ENCODE measurements at regions not wholly inside any gene's neighbourhood (a gene's known extent, or its start where the extent isn't known, plus 50 kb on each side); places are given as distances from the start of the nearest gene placed in this dataset.
A peak's percentile ranks its signal among the peaks of the same experiment; 100 is the strongest.

DNA sequence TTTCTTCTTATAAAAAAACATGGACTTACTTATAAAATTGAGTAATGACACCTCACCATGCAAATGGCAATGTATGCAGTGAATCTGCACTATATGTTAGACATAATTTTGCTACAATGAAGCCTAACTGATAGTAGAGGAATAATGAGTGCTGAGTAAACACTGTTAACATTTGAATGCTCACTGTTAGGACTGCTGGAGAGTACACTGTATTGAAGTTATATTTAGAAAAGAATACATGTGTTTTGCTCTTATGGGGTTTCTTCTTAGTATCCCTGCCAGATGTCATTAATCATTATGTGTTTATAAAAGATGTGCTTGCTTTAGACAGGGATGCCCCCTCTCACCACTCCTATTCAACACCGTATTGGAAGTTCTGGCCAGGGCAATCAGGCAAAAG lies 111.1 kb upstream of the ZP4 start:
- in situ Hi-C loops (cut with HindIII; ENCODE audit: low pct_unique_long_range_greater_than_20kb, low sequenced_read_pairs), result no loop called here
- no peak for DNase-seq (ENCODE audit: low read depth, low spot score)

DNA sequence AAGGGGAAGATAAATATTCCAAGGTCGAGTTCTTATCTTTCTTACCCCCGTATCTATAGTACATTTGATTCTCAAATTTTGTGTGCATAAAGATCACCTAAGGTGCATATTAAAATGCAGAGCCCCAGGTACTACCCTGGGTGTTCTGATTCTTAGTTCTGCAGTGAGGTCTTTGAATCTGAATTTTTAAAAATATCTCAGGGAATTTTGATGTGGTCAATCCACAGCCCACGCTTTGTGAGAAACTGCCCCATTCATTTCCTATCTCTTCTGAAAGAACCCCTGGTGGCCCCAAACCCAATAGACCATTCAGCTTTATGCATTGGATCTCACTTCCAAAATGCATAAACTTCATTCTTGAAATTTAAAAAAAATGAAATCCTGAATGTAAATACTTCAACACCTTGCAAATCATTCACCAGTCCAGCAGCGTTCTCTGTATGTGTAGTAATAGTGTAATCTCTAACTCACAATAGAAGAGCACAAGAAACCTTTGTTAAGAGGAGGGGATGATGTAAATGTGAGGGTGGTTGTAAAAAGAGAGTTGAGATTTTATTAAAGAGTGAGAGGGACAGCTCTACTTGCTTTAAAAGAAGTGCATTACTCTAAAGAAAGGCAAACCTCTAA lies 108.8 kb upstream of the ZP4 start:
- in situ Hi-C loops (cut with HindIII; ENCODE audit: low pct_unique_long_range_greater_than_20kb, low sequenced_read_pairs), result no loop called here
- no peak for DNase-seq (ENCODE audit: low read depth, low spot score)

DNA sequence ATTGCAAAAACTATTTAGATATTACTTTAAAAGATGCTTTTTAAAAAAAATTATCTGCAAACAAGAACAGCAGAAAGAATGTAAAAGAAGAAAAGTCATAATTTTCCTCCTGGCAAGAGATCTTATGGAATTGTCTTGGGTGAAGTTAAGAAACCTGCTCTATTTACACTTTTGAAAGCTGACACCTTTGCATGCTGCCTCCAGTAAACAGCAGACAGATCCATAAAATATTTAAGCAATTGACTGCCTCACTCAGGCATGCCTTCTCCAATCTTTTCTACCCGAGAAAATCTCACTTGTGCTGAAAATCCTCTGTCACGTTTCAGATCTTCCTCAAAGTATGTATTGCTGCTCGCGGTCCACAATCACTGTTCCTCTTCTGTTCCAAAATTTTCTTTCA lies 107.9 kb upstream of the ZP4 start:
- in situ Hi-C loops (cut with HindIII; ENCODE audit: low pct_unique_long_range_greater_than_20kb, low sequenced_read_pairs), result no loop called here
- no peak for DNase-seq (ENCODE audit: low read depth, low spot score)

DNA sequence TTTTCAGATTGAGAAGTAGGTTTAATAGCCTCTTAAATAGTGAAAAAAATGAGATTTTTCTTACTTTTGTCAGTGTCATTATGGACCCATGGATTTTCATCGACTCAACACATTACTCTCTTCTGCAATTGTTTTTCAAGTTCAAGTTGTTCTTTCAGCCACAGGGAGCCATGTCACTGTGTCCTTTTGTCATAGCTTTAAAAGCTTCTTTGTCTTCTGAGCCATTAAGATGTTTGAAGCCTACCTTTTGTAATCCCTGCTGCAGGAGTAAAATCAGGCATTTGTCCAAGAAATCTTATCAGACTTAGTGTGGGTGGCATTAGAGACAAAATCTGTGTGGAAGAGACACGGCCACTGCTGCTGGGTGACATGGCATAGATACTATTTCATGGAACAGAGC lies 92.8 kb upstream of the ZP4 start:
- in situ Hi-C loops (cut with HindIII; ENCODE audit: low pct_unique_long_range_greater_than_20kb, low sequenced_read_pairs), result no loop called here
- no peak for DNase-seq (ENCODE audit: low read depth, low spot score)

DNA sequence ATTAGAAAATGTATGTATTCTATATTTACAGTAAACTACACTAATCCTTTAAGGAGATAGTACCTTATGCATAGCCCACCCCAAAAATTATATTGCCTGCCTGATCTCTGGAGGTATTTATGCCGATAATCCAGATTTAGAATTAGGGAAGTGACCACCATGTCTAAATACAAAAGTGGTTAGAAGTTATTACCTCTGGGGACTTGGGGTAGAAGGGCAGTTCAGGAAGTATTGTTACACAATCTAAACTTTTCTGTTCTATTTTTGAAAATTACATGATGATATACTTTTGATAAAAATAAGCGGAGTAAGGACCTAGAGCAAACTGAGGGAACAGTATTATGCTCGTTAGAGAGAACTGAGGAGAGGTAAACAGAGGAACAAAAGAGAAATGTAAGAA lies 90.5 kb upstream of the ZP4 start:
- no peak for DNase-seq (ENCODE audit: low read depth, low spot score)
- in situ Hi-C loops (cut with HindIII; ENCODE audit: low pct_unique_long_range_greater_than_20kb, low sequenced_read_pairs), result no loop called here

DNA sequence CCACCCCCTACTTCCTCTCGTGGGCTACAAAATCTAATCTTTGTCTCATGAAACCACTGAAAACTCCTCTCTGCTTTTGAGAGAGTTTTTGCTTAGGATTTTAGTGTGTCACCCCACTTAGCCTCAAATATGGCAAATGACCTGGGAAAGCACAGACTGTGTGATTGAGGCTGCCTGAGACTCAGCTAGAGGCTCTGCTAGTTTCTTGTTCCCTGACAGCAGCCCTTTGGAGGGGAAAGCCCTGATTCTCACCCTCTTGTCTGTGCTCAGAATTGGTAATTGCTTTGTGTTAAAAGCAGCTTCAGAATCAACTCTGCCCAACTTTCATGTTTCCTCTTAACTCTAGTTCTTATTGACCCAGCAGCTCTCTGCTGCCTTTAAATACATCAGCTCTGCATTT lies 85.6 kb upstream of the ZP4 start:
- in situ Hi-C loops (cut with HindIII; ENCODE audit: low pct_unique_long_range_greater_than_20kb, low sequenced_read_pairs), result no loop called here
- no peak for DNase-seq (ENCODE audit: low read depth, low spot score)

DNA sequence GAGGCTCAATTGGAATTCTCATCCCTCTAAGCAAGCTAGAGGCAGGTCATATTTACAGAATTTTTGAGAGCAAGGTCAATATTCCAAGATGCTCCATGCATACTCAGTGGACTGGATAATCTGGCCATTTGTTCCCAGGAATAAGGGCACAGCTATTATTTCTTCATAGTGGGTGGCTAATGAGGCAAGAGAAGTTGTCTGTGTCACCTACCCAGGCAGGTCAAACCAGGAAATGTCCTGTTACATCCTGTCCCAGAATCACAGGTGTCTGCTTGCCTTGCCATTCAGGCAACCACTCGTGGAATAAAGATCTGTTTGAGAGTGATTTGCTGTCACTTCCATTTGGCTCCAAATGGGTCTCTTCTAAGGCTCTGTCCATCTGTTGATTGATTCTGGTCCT lies 85.2 kb upstream of the ZP4 start:
- DNase-seq (ENCODE audit: low read depth, low spot score), result no peak
- in situ Hi-C loops (cut with HindIII; ENCODE audit: low pct_unique_long_range_greater_than_20kb, low sequenced_read_pairs), result no loop called here

DNA sequence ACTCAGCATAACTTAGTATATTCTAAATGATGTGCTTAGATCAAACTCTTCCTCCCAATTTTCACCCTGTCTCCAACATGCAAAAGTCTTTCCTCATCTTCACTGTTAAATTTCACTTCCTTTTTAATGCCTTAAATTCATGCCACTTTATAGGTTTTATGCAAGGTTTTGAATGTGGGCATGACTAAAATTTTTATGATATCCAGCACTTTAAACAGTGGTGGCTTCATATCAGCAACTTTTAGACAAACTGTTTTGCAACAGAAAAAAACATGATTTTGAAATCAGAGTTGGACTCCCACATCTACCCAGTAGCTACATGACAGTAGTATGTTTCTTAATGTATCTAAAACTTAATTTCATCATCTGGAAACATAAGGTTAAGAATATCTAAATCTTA lies 84.7 kb upstream of the ZP4 start:
- no peak for DNase-seq (ENCODE audit: low read depth, low spot score)
- in situ Hi-C loops (cut with HindIII; ENCODE audit: low pct_unique_long_range_greater_than_20kb, low sequenced_read_pairs), result no loop called here

DNA sequence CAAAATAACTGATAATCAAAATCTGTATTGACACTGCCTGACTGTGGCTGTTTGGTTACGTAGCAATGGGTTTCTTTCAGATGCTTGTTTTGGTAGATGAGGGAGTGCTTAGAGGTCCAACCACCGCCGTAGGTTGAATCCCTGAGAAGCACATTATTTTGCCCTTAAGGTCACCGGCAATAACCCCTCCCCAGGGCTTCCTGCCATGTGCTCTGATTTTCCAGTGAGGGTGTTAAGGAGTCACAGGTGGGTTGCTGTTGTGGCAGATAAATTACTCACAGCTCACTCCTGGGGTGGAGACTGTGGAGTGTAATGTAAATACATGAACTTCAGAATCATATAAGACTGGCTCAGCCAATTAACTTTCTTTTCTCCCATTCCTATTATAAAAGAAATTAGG lies 81.5 kb upstream of the ZP4 start:
- DNase-seq (ENCODE audit: low read depth, low spot score), result no peak
- in situ Hi-C loops (cut with HindIII; ENCODE audit: low pct_unique_long_range_greater_than_20kb, low sequenced_read_pairs), result no loop called here

DNA sequence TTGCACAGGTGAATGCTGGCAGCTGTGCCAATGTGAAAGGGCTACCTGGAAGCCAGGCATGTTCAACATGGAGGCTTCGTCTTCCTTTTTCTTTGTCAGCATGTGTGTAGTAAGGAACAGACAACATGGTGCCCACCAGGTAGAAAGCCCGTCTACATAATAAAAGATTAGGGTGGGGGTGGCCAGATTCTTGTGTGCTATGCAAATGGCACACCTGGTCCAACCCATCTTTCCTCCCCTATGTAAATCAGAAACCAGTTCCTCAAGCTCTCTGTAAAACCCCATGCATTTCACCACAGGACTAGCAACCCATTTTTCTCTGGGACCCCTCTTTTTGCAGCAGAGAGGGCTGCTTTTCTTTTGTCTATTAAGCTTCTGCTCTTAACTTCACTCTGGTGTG lies 72.3 kb upstream of the ZP4 start:
- in situ Hi-C loops (cut with HindIII; ENCODE audit: low pct_unique_long_range_greater_than_20kb, low sequenced_read_pairs), result no loop called here
- no peak for DNase-seq (ENCODE audit: low read depth, low spot score)

DNA sequence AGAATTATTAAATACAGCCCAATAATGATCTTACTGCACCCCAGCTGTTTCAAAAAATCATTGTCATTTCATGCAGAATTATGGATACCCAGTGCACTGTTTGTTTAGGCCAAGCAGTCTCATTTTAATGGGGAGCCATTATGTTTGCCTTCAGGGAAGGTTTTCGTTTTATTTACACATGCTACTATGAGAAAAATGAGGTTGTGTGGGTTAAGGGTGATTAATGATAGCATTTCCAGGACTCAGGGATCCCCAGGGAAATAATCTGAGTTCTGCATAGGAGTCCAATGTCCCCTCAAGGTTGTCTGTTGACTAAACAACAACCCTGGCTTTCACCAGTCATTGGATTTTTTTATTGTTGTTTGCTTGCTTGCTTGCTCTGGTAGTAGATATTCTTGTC lies 71.0 kb upstream of the ZP4 start:
- DNase-seq (ENCODE audit: low read depth, low spot score), result no peak
- in situ Hi-C loops (cut with HindIII; ENCODE audit: low pct_unique_long_range_greater_than_20kb, low sequenced_read_pairs), result no loop called here

DNA sequence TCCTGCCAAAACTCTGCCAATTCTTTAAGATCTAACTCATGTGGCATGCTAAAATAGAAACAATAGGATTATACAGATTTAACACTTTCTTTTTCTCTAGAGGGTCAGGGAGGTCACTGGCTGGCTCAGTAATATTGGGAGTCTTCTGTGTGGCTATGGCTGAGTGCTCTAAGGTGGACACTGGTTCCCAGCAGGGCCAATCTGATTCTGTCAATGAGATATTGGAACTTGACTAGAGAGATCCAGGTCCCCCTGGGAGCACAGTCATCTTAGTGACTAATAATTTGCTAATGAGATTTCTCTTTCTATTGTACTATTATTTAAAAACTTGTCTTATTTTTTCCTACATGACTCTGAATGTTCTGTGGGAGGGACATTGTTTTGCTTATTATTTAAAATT lies 69.1 kb upstream of the ZP4 start:
- in situ Hi-C loops (cut with HindIII; ENCODE audit: low pct_unique_long_range_greater_than_20kb, low sequenced_read_pairs), result no loop called here
- DNase-seq (ENCODE audit: low read depth, low spot score), result no peak

DNA sequence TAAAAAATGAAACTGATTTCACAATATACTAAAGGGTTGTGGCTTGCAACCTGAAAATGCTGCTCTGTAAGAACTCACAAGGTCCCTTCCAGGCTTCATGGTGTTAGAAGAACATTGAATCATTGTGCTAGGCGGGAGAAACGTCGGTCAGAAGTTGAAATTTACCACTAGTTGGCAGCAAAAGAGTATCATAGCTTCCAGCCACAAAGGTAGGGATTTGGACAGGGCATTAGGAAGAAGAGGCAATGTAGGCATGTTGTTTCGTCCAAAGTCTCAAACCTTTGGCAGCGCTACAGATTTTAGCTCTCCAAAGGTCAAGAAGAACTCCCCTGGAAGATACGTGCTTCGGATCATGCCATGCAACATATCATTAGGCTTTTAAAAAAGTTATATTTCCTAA lies 62.5 kb upstream of the ZP4 start:
- DNase-seq (ENCODE audit: low read depth, low spot score), result peak; percentile 64
- in situ Hi-C loops (cut with HindIII; ENCODE audit: low pct_unique_long_range_greater_than_20kb, low sequenced_read_pairs), result no loop called here

Small RNA genes lying in the stretch of these regions (small RNA-seq; reads per million reads assigned to genes)
- gene AL356010.1 (0 reads per million in 2 experiments), gene AL590135.1 (0 reads per million in 2 experiments), gene RNU6-725P (0 reads per million in 2 experiments)
